ENCODE measurements at regions not wholly inside any gene's neighbourhood (a gene's known extent, or its start where the extent isn't known, plus 50 kb on each side); places are given as distances from the start of the nearest gene placed in this dataset.
A peak's percentile ranks its signal among the peaks of the same experiment; 100 is the strongest.

GRCh38 chr1:56317722-56318121 lies 261.6 kb downstream of the PLPP3 start:
- Histone ChIP-seq H3K23ac (ENCODE audit: low read length) (no peak overlapping the region), H3K79me1 (ENCODE audit: low read length) (peaks cover 3% of the 10 kb centered on the region), H3K27me3 (ENCODE audit: insufficient read depth, low read length) (no peaks in the 10 kb centered on the region), H3K4me2 (ENCODE audit: low read length) (no peak overlapping the region), H4K8ac (ENCODE audit: low read depth, low read length) (no peak overlapping the region), H2AFZ (ENCODE audit: insufficient read depth, low read length, poor library complexity) (no peak overlapping the region), H3K18ac (ENCODE audit: low read length) (no peak overlapping the region), H3K4ac (ENCODE audit: low read depth, low read length) (no peak overlapping the region), H3K4me3 (ENCODE audit: low read depth, low read length) (no peak overlapping the region), H3K79me2 (ENCODE audit: control insufficient read depth, insufficient read depth, low read length, poor library complexity) (no peaks in the 10 kb centered on the region), H2BK5ac (ENCODE audit: low read depth, low read length, poor library complexity) (no peak overlapping the region), H2BK12ac (ENCODE audit: low read length) (peak overlapping the region; percentile 23), H2BK120ac (ENCODE audit: insufficient read depth, low read length, poor library complexity) (no peak overlapping the region), H4K12ac (ENCODE audit: low read depth, low read length) (no peak overlapping the region), H3K9ac (ENCODE audit: low read length) (no peak overlapping the region), H3K36me3 (ENCODE audit: control insufficient read depth in 1 of 2, insufficient read depth in 2 of 2, low read length in 2 of 2) (peaks cover 0 to 2% of the 10 kb centered on the region in 2 experiments), H3K14ac (ENCODE audit: low read length) (no peak overlapping the region), H3K27ac (ENCODE audit: low read depth, low read length) (no peak overlapping the region), H4K91ac (ENCODE audit: low read depth, low read length) (no peak overlapping the region), H3K9me3 (ENCODE audit: insufficient read depth, low read depth, low read length) (no peaks in the 10 kb centered on the region), H3K4me1 (ENCODE audit: control insufficient read depth in 1 of 2, insufficient read depth in 2 of 2, low read length in 2 of 2) (no peaks in the 10 kb centered on the region), H2AK5ac (ENCODE audit: low read length) (no peak overlapping the region)
- WGBS (ENCODE audit: extremely low coverage, insufficient coverage, insufficient read length), result no CpG with 5 or more reads among the region's 8 CpGs
- DNase-seq, result no peak

- no peak overlapping the region for H4K12ac ChIP-seq (ENCODE audit: low read depth, low read length)
- no peaks in the 10 kb centered on the region for H3K9me3 ChIP-seq (ENCODE audit: insufficient read depth, low read depth, low read length)
- H3K23ac ChIP-seq (ENCODE audit: low read length), result no peak overlapping the region
- H3K79me1 ChIP-seq (ENCODE audit: low read length), result no peaks in the 10 kb centered on the region
- no peak overlapping the region for H2BK12ac ChIP-seq (ENCODE audit: low read length)
- H3K14ac ChIP-seq (ENCODE audit: low read length), result no peak overlapping the region
- H3K79me2 ChIP-seq (ENCODE audit: control insufficient read depth, insufficient read depth, low read length, poor library complexity), result no peaks in the 10 kb centered on the region
- no peak overlapping the region for H2BK5ac ChIP-seq (ENCODE audit: low read depth, low read length, poor library complexity)
- H3K9ac ChIP-seq (ENCODE audit: low read length), result no peak overlapping the region
- H3K18ac ChIP-seq (ENCODE audit: low read length), result no peak overlapping the region
- H2AFZ ChIP-seq (ENCODE audit: insufficient read depth, low read length, poor library complexity), result no peak overlapping the region
- H4K8ac ChIP-seq (ENCODE audit: low read depth, low read length), result no peak overlapping the region
- H2BK120ac ChIP-seq (ENCODE audit: insufficient read depth, low read length, poor library complexity), result no peak overlapping the region
- no peaks in the 10 kb centered on the region for H3K27me3 ChIP-seq (ENCODE audit: insufficient read depth, low read length)
- no peaks in the 10 kb centered on the region for H3K4me1 ChIP-seq (ENCODE audit: control insufficient read depth in 1 of 2, insufficient read depth in 2 of 2, low read length in 2 of 2)
- no CpG with 5 or more reads among the region's 3 CpGs for WGBS (ENCODE audit: extremely low coverage, insufficient coverage, insufficient read length)
- DNase-seq, result no peak
- H3K27ac ChIP-seq (ENCODE audit: low read depth, low read length), result no peak overlapping the region
- no peak overlapping the region for H3K4me3 ChIP-seq (ENCODE audit: low read depth, low read length)
- H3K4me2 ChIP-seq (ENCODE audit: low read length), result no peak overlapping the region
- peaks cover 0 to 2% of the 10 kb centered on the region in 2 experiments for H3K36me3 ChIP-seq (ENCODE audit: control insufficient read depth in 1 of 2, insufficient read depth in 2 of 2, low read length in 2 of 2)
- H2AK5ac ChIP-seq (ENCODE audit: low read length), result no peak overlapping the region
- no peak overlapping the region for H3K4ac ChIP-seq (ENCODE audit: low read depth, low read length)
- no peak overlapping the region for H4K91ac ChIP-seq (ENCODE audit: low read depth, low read length)
These were observed 263.9 kb downstream of the PLPP3 start for GRCh38 chr1:56315293-56315942.

- Histone ChIP-seq H3K4me1 (ENCODE audit: control insufficient read depth in 1 of 2, insufficient read depth in 2 of 2, low read length in 2 of 2) (no peaks in the 10 kb centered on the region), H3K9me3 (ENCODE audit: insufficient read depth, low read depth, low read length) (no peaks in the 10 kb centered on the region), H3K4me3 (ENCODE audit: low read depth, low read length) (no peak overlapping the region), H3K36me3 (ENCODE audit: control insufficient read depth in 1 of 2, insufficient read depth in 2 of 2, low read length in 2 of 2) (peaks cover 0 to 2% of the 10 kb centered on the region in 2 experiments), H4K91ac (ENCODE audit: low read depth, low read length) (no peak overlapping the region), H3K79me2 (ENCODE audit: control insufficient read depth, insufficient read depth, low read length, poor library complexity) (no peaks in the 10 kb centered on the region), H2BK120ac (ENCODE audit: insufficient read depth, low read length, poor library complexity) (no peak overlapping the region), H3K79me1 (ENCODE audit: low read length) (no peaks in the 10 kb centered on the region), H3K27me3 (ENCODE audit: insufficient read depth, low read length) (no peaks in the 10 kb centered on the region), H3K23ac (ENCODE audit: low read length) (no peak overlapping the region), H3K14ac (ENCODE audit: low read length) (no peak overlapping the region), H2BK5ac (ENCODE audit: low read depth, low read length, poor library complexity) (no peak overlapping the region), H2AFZ (ENCODE audit: insufficient read depth, low read length, poor library complexity) (no peak overlapping the region), H3K9ac (ENCODE audit: low read length) (no peak overlapping the region), H3K27ac (ENCODE audit: low read depth, low read length) (no peak overlapping the region), H3K18ac (ENCODE audit: low read length) (no peak overlapping the region), H3K4me2 (ENCODE audit: low read length) (no peak overlapping the region), H2AK5ac (ENCODE audit: low read length) (no peak overlapping the region), H4K12ac (ENCODE audit: low read depth, low read length) (no peak overlapping the region), H3K4ac (ENCODE audit: low read depth, low read length) (no peak overlapping the region), H2BK12ac (ENCODE audit: low read length) (no peak overlapping the region), H4K8ac (ENCODE audit: low read depth, low read length) (no peak overlapping the region)
- DNase-seq, result no peak
- WGBS (ENCODE audit: extremely low coverage, insufficient coverage, insufficient read length), result no CpG with 5 or more reads among the region's 2 CpGs
These were observed 265.8 kb downstream of the PLPP3 start for GRCh38 chr1:56313560-56313959.

GRCh38 chr1:56311766-56312165 lies 267.6 kb downstream of the PLPP3 start:
- H3K9ac ChIP-seq (ENCODE audit: low read length), result no peak overlapping the region
- WGBS (ENCODE audit: extremely low coverage, insufficient coverage, insufficient read length), result no CpG with 5 or more reads among the region's 2 CpGs

More at GRCh38 chr1:56311766-56312165, 267.6 kb downstream of the PLPP3 start:
- Histone ChIP-seq H4K12ac (ENCODE audit: low read depth, low read length) (no peak overlapping the region), H2BK5ac (ENCODE audit: low read depth, low read length, poor library complexity) (no peak overlapping the region), H2BK120ac (ENCODE audit: insufficient read depth, low read length, poor library complexity) (no peak overlapping the region), H3K4me1 (ENCODE audit: control insufficient read depth in 1 of 2, insufficient read depth in 2 of 2, low read length in 2 of 2) (no peaks in the 10 kb centered on the region), H3K79me2 (ENCODE audit: control insufficient read depth, insufficient read depth, low read length, poor library complexity) (no peaks in the 10 kb centered on the region), H3K18ac (ENCODE audit: low read length) (no peak overlapping the region), H3K27me3 (ENCODE audit: insufficient read depth, low read length) (no peaks in the 10 kb centered on the region), H2AK5ac (ENCODE audit: low read length) (no peak overlapping the region), H3K9me3 (ENCODE audit: insufficient read depth, low read depth, low read length) (no peaks in the 10 kb centered on the region), H3K23ac (ENCODE audit: low read length) (no peak overlapping the region), H2AFZ (ENCODE audit: insufficient read depth, low read length, poor library complexity) (no peak overlapping the region), H2BK12ac (ENCODE audit: low read length) (no peak overlapping the region), H3K14ac (ENCODE audit: low read length) (no peak overlapping the region), H4K8ac (ENCODE audit: low read depth, low read length) (no peak overlapping the region), H3K4me2 (ENCODE audit: low read length) (no peak overlapping the region), H3K36me3 (ENCODE audit: control insufficient read depth in 1 of 2, insufficient read depth in 2 of 2, low read length in 2 of 2) (no peaks in the 10 kb centered on the region), H3K79me1 (ENCODE audit: low read length) (no peaks in the 10 kb centered on the region), H3K27ac (ENCODE audit: low read depth, low read length) (no peak overlapping the region), H3K4ac (ENCODE audit: low read depth, low read length) (no peak overlapping the region), H3K4me3 (ENCODE audit: low read depth, low read length) (no peak overlapping the region), H4K91ac (ENCODE audit: low read depth, low read length) (no peak overlapping the region)
- no peak for DNase-seq

Data from trophoblast cell (in vitro differentiated cells and primary cell).